ENCODE measurements at regions not wholly inside any gene's neighbourhood (a gene's known extent, or its start where the extent isn't known, plus 50 kb on each side); places are given as distances from the start of the nearest gene placed in this dataset.

DNA sequence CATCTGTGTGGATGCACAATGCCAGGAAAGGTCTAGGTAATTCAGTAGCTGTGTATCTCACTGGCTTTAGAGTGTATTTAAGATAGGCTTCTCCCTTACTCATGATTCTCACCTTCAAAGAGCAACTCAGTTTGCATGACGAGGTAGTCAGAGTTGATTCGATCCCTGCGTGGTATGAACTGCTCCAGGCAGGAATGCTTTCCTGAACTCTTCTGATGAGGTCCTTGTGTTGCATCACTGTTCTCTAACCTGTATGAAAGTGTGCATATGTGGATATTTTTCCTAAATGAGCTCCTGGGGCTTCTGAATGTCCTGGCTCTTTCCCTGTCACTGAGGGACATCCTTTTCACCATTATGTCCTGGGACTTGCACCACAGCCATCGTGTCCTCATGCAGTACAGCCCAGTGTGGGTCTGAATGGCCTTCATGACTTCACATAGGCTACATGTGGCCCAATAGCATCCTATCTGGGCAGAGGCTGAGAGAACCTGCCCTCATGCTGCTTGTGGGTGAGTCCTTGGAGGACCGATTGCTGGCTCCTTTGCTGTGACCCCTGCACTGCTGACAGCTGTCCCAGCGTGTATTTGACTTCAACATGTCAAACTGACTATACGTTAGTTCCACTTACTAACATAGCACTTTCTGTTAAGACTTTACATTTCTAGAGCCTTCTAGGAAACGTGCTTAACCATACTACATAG, 65.3 kb upstream of the WDR1 start:
- TF ChIP-seq, protein P1, sequence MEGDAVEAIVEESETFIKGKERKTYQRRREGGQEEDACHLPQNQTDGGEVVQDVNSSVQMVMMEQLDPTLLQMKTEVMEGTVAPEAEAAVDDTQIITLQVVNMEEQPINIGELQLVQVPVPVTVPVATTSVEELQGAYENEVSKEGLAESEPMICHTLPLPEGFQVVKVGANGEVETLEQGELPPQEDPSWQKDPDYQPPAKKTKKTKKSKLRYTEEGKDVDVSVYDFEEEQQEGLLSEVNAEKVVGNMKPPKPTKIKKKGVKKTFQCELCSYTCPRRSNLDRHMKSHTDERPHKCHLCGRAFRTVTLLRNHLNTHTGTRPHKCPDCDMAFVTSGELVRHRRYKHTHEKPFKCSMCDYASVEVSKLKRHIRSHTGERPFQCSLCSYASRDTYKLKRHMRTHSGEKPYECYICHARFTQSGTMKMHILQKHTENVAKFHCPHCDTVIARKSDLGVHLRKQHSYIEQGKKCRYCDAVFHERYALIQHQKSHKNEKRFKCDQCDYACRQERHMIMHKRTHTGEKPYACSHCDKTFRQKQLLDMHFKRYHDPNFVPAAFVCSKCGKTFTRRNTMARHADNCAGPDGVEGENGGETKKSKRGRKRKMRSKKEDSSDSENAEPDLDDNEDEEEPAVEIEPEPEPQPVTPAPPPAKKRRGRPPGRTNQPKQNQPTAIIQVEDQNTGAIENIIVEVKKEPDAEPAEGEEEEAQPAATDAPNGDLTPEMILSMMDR (IDR thresholded peaks at IDR 0.05 in 2 of 3, conservative IDR thresholded peaks at IDR 0.05 in 1 of 3; ENCODE audit: borderline replicate concordance in 1 of 3, insufficient read depth in 1 of 3, low read depth in 2 of 3, low read length in 2 of 3) = no peak
- TF ChIP-seq ELF1 (IDR thresholded peaks at IDR 0.05; ENCODE audit: borderline replicate concordance, low read depth) = no peak
- no peak for TF ChIP-seq TCF7L2 (IDR thresholded peaks at IDR 0.05; ENCODE audit: borderline replicate concordance, extremely low read depth, insufficient read depth, insufficient read length)
- TF ChIP-seq, protein P2, sequence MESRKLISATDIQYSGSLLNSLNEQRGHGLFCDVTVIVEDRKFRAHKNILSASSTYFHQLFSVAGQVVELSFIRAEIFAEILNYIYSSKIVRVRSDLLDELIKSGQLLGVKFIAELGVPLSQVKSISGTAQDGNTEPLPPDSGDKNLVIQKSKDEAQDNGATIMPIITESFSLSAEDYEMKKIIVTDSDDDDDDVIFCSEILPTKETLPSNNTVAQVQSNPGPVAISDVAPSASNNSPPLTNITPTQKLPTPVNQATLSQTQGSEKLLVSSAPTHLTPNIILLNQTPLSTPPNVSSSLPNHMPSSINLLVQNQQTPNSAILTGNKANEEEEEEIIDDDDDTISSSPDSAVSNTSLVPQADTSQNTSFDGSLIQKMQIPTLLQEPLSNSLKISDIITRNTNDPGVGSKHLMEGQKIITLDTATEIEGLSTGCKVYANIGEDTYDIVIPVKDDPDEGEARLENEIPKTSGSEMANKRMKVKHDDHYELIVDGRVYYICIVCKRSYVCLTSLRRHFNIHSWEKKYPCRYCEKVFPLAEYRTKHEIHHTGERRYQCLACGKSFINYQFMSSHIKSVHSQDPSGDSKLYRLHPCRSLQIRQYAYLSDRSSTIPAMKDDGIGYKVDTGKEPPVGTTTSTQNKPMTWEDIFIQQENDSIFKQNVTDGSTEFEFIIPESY (IDR thresholded peaks at IDR 0.05; ENCODE audit: extremely low read depth, insufficient replicate concordance, low read length) = no peak
- TF ChIP-seq POLR2A (IDR thresholded peaks at IDR 0.05; ENCODE audit: borderline replicate concordance, extremely low read depth, insufficient read depth, insufficient read length) = no peak
- DNase-seq (ENCODE audit: low read depth, low spot score) = no peak
- Histone ChIP-seq H3K4me1 (ENCODE audit: control insufficient read depth in 1 of 2, insufficient read depth in 2 of 2, low read length in 2 of 2) (no peaks in the 10 kb centered on the region), H3K36me3 (ENCODE audit: control insufficient read depth in 1 of 2, insufficient read depth in 2 of 2, low read length in 2 of 2) (no peaks in the 10 kb centered on the region), H2AFZ (ENCODE audit: low read depth, low read length, poor library complexity, severe bottlenecking) (no peak overlapping the region), H3K79me2 (ENCODE audit: insufficient read depth, low read length) (no peaks in the 10 kb centered on the region), H3K9ac (ENCODE audit: low read length) (no peak overlapping the region), H3K27me3 (ENCODE audit: insufficient read depth, low read length) (peaks cover 7% of the 10 kb centered on the region; the same call in 1 of the 2 replicates), H3K9me2 (ENCODE audit: insufficient read depth) (no peaks in the 10 kb centered on the region), H3K27ac (ENCODE audit: low read depth, low read length) (no peak overlapping the region), H3K4me3 (replicated peaks in 1 of 2; ENCODE audit: low read depth in 1 of 2, low read length in 2 of 2) (no peak overlapping the region), H3K4me2 (ENCODE audit: low read length) (no peak overlapping the region), H3K9me3 (ENCODE audit: control insufficient read depth in 1 of 2, insufficient read depth in 1 of 2, low read depth in 1 of 2, low read length in 2 of 2) (no peaks in the 10 kb centered on the region), H4K20me1 (ENCODE audit: insufficient read depth) (no peaks in the 10 kb centered on the region)
- ChIA-PET RAD21 (ENCODE audit: low non-redundant PET in 1 of 2, low total read pairs in 2 of 2, uncharacterized antibody in 2 of 2, unreplicated experiment in 2 of 2) (no interaction called here), CTCF (no interaction called here), POLR2A (no interaction called here)
- BruUV-seq (replicated peaks) = no TSS peak
- intact Hi-C loops (cut with micrococcal nuclease) = no loop called here
- no peak for ATAC-seq

All from HCT116 (cell line).